HCT116 (cell line): ENCODE measurements at regions not wholly inside any gene's neighbourhood (a gene's known extent, or its start where the extent isn't known, plus 50 kb on each side); places are given as distances from the start of the nearest gene placed in this dataset.

Experiments used
- ATAC-seq: fragments of 200-7000 bp; cut with Tn5 transposase; 2 replicates; pipeline ENCODE4 v1.9.1; 2020; ENCODE audit warnings: mild to moderate bottlenecking, moderate library complexity
- BruUV-seq: library from RNA; stranded (reverse); fragments of 400-500 nt; replicated peaks from 2 replicates; lab custom pipeline; 2021; lab: Mats Ljungman, UMichigan
- CTCF ChIA-PET: fragments of 300-600 bp; sonication (Branson Sonifier 250); formaldehyde crosslinking; loops from one replicate; lab custom pipeline; 2021; ENCODE audit warnings: antibody characterized with exemption; lab: Charles Lee
- POLR2A ChIA-PET: fragments of 300-600, 350-600 bp; sonication (Branson Sonifier 250); formaldehyde crosslinking; loops from one replicate; lab custom pipeline; 2021; ENCODE audit warnings: antibody characterized with exemption; lab: Charles Lee
- RAD21 ChIA-PET, 2 experiments: fragments of 300-600 bp; sonication (Branson Sonifier 250); formaldehyde crosslinking; loops; one replicate each; lab custom pipeline; 2023; ENCODE audit warnings: low total read pairs in 2 of 2; ENCODE audit not compliant: uncharacterized antibody in 2 of 2, unreplicated experiment in 2 of 2, low non-redundant PET in 1 of 2; lab: Charles Lee
- DNase-seq: peaks from one replicate; pipeline ENCODE4 v3.0.0-alpha.2; 2010; ENCODE audit warnings: low read depth, low spot score
- H2AFZ ChIP-seq: fragments of 200-600 bp; shearing (Covaris generic), sonication (generic); 2 replicates; pipeline ENCODE4 v1.6.1; 2017; ENCODE audit warnings: low read depth, mixed run types, mixed read lengths, antibody characterized with exemption, low read length; ENCODE audit not compliant: poor library complexity, severe bottlenecking
- H3K27ac ChIP-seq: 2 replicates; pipeline ENCODE4 v1.5.1; 2012; ENCODE audit warnings: low read depth, low read length
- H3K27me3 ChIP-seq: fragments of 200-600 bp; sonication (generic); 2 replicates; pipeline ENCODE4 v1.6.1; 2016; ENCODE audit warnings: mixed run types, low read length, mixed read lengths; ENCODE audit not compliant: insufficient read depth
- H3K36me3 ChIP-seq, 2 experiments: fragments of 200-500 bp in 1 of 2; fragments of 200-600 bp in 1 of 2; sonication (Bioruptor generic) in 1 of 2; sonication (generic) in 1 of 2; 2 replicates each; pipeline versions ENCODE4 v1.5.1 to v1.6.1; 2014 to 2016; ENCODE audit warnings: low read length in 2 of 2, inconsistent platforms in 1 of 2, mixed read lengths in 1 of 2, mixed run types in 1 of 2; ENCODE audit not compliant: insufficient read depth in 2 of 2, control insufficient read depth in 1 of 2
- H3K4me1 ChIP-seq, 2 experiments: fragments of 200-600 bp in 1 of 2; sonication (generic) in 1 of 2; 2 replicates each; pipeline versions ENCODE4 v1.5.1 to v1.6.1; 2012 to 2017; ENCODE audit warnings: low read length in 2 of 2, inconsistent platforms in 1 of 2, mild to moderate bottlenecking in 1 of 2, mixed read lengths in 1 of 2, mixed run types in 1 of 2, moderate library complexity in 1 of 2; ENCODE audit not compliant: insufficient read depth in 2 of 2, control insufficient read depth in 1 of 2
- H3K4me2 ChIP-seq: fragments of 200-600 bp; sonication (generic); 2 replicates; pipeline ENCODE4 v1.6.1; 2017; ENCODE audit warnings: mixed run types, low read length, mixed read lengths
- H3K4me3 ChIP-seq, 2 experiments: fragments of 200-600 bp in 1 of 2; sonication (generic) in 1 of 2; replicated peaks in 1 of 2; 2 replicates each; pipeline ENCODE4 v1.5.1; 2011 to 2016; ENCODE audit warnings: low read length in 2 of 2, control low read depth in 1 of 2, low read depth in 1 of 2, mild to moderate bottlenecking in 1 of 2, mixed read lengths in 1 of 2, mixed run types in 1 of 2
- H3K79me2 ChIP-seq: fragments of 200-600 bp; sonication (generic); 2 replicates; pipeline ENCODE4 v1.6.1; 2017; ENCODE audit warnings: mild to moderate bottlenecking, mixed run types, low read length, moderate library complexity, mixed read lengths; ENCODE audit not compliant: insufficient read depth
- H3K9ac ChIP-seq: fragments of 200-600 bp; sonication (generic); 2 replicates; pipeline ENCODE4 v1.6.1; 2016; ENCODE audit warnings: low read length, mixed read lengths
- H3K9me2 ChIP-seq: fragments of 200-600 bp; sonication (generic), shearing (Covaris generic); 2 replicates; pipeline ENCODE4 v1.6.1; 2017; ENCODE audit warnings: mixed run types, mild to moderate bottlenecking, moderate library complexity; ENCODE audit not compliant: insufficient read depth
- H3K9me3 ChIP-seq, 2 experiments: fragments of 200-500 bp in 1 of 2; fragments of 200-600 bp in 1 of 2; sonication (Bioruptor generic) in 1 of 2; sonication (generic) in 1 of 2; 2 replicates each; pipeline ENCODE4 v1.6.1; 2014 to 2017; ENCODE audit warnings: low read length in 2 of 2, mixed read lengths in 2 of 2, inconsistent platforms in 1 of 2, low read depth in 1 of 2, mild to moderate bottlenecking in 1 of 2, mixed run types in 1 of 2, moderate library complexity in 1 of 2; ENCODE audit not compliant: control insufficient read depth in 1 of 2, insufficient read depth in 1 of 2
- H4K20me1 ChIP-seq: fragments of 200-600 bp; sonication (generic), shearing (Covaris generic); 2 replicates; pipeline ENCODE4 v1.6.1; 2017; ENCODE audit warnings: mixed run types, mild to moderate bottlenecking, moderate library complexity; ENCODE audit not compliant: insufficient read depth
- CBX3 ChIP-seq: IDR thresholded peaks from 2 replicates; pipeline ENCODE4 v1.6.1; 2012; ENCODE audit warnings: low read depth
- ELF1 ChIP-seq: IDR thresholded peaks from 2 replicates; pipeline ENCODE4 v1.6.1; 2012; ENCODE audit warnings: low read depth, borderline replicate concordance
- EZH2 ChIP-seq: fragments of 200-600 bp; sonication (generic); IDR thresholded peaks from 2 replicates; pipeline ENCODE4 v1.6.1; 2017; ENCODE audit warnings: antibody characterized with exemption, mixed run types
- FOSL1 ChIP-seq: IDR thresholded peaks from 2 replicates; pipeline ENCODE4 v1.6.1; 2012; ENCODE audit warnings: low read depth
- JUND ChIP-seq: IDR thresholded peaks from 2 replicates; pipeline ENCODE4 v1.6.1; 2012
- POLR2A ChIP-seq: IDR thresholded peaks from 2 replicates; pipeline ENCODE4 v1.7.0; 2011; ENCODE audit warnings: borderline replicate concordance; ENCODE audit not compliant: insufficient read depth, insufficient read length; ENCODE audit errors: extremely low read depth
- POLR2AphosphoS5 ChIP-seq: IDR thresholded peaks from 2 replicates; pipeline ENCODE4 v1.6.1; 2011; ENCODE audit warnings: mild to moderate bottlenecking, low read depth, low read length, moderate library complexity
- RAD21 ChIP-seq: IDR thresholded peaks from 2 replicates; pipeline ENCODE4 v1.6.1; 2012; ENCODE audit warnings: low read depth, mild to moderate bottlenecking
- YY1 ChIP-seq: IDR thresholded peaks from 2 replicates; pipeline ENCODE4 v1.6.1; 2011; ENCODE audit warnings: low read length, low read depth, moderate library complexity, mild to moderate bottlenecking; ENCODE audit not compliant: insufficient replicate concordance; ENCODE audit errors: extremely low read depth
- ZBTB33 ChIP-seq: IDR thresholded peaks from 2 replicates; pipeline ENCODE4 v1.6.1; 2011; ENCODE audit warnings: mild to moderate bottlenecking, low read length, moderate library complexity; ENCODE audit not compliant: insufficient replicate concordance; ENCODE audit errors: extremely low read depth
- ZNF274 ChIP-seq: fragments of 200-500 bp; sonication (Bioruptor generic); IDR thresholded peaks from 2 replicates; pipeline ENCODE4 v1.6.1; 2014; ENCODE audit warnings: mild to moderate bottlenecking, low read depth, low read length, inconsistent platforms
- intact Hi-C: fragments of 100-400 bp; cut with micrococcal nuclease; formaldehyde crosslinking; loops from 2 replicates; pipeline ENCODE4 v1.10.0; 2022
- TF ChIP-seq, protein P1 (sequence below): IDR thresholded peaks from 2 replicates; pipeline ENCODE4 v1.6.1; 2012
- TF ChIP-seq, protein P2 (sequence below), 3 experiments: fragments of 200-600 bp in 1 of 3; sonication (generic) in 1 of 3; IDR thresholded peaks in 2 of 3; conservative IDR thresholded peaks in 1 of 3; 2 replicates each; pipeline ENCODE4 v1.5.1; 2012 to 2017; ENCODE audit warnings: low read depth in 2 of 3, low read length in 2 of 3, antibody characterized with exemption in 1 of 3, borderline replicate concordance in 1 of 3, control low read depth in 1 of 3, mild to moderate bottlenecking in 1 of 3, mixed read lengths in 1 of 3, mixed run types in 1 of 3, moderate library complexity in 1 of 3; ENCODE audit not compliant: insufficient read depth in 1 of 3

GRCh38 chr9:22625540-22625939, 178.9 kb downstream of the DMRTA1 start (continued):
- TF ChIP-seq RAD21 = no peak
- TF ChIP-seq CBX3 = no peak
- TF ChIP-seq, protein P1, sequence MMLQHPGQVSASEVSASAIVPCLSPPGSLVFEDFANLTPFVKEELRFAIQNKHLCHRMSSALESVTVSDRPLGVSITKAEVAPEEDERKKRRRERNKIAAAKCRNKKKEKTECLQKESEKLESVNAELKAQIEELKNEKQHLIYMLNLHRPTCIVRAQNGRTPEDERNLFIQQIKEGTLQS = no peak

- H3K36me3 ChIP-seq = no peaks in the 10 kb centered on the region
- DNase-seq (no peak), ATAC-seq (no peak)
- H3K79me2 ChIP-seq = no peaks in the 10 kb centered on the region
- ChIA-PET RAD21 (no interaction called here), CTCF (no interaction called here), POLR2A (no interaction called here)
- no peaks in the 10 kb centered on the region for H3K27me3 ChIP-seq
- BruUV-seq = no TSS peak
- no peak for TF ChIP-seq ZNF274
- TF ChIP-seq, protein P1 = no peak
- TF ChIP-seq POLR2A = no peak
- TF ChIP-seq POLR2AphosphoS5 = no peak
- no peak for TF ChIP-seq JUND
- no peak for TF ChIP-seq ZBTB33
- TF ChIP-seq EZH2 = no peak
- TF ChIP-seq, protein P2, sequence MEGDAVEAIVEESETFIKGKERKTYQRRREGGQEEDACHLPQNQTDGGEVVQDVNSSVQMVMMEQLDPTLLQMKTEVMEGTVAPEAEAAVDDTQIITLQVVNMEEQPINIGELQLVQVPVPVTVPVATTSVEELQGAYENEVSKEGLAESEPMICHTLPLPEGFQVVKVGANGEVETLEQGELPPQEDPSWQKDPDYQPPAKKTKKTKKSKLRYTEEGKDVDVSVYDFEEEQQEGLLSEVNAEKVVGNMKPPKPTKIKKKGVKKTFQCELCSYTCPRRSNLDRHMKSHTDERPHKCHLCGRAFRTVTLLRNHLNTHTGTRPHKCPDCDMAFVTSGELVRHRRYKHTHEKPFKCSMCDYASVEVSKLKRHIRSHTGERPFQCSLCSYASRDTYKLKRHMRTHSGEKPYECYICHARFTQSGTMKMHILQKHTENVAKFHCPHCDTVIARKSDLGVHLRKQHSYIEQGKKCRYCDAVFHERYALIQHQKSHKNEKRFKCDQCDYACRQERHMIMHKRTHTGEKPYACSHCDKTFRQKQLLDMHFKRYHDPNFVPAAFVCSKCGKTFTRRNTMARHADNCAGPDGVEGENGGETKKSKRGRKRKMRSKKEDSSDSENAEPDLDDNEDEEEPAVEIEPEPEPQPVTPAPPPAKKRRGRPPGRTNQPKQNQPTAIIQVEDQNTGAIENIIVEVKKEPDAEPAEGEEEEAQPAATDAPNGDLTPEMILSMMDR (IDR thresholded peaks at IDR 0.05 in 2 of 3, conservative IDR thresholded peaks at IDR 0.05 in 1 of 3; ENCODE audit: borderline replicate concordance in 1 of 3, insufficient read depth in 1 of 3, low read depth in 2 of 3, low read length in 2 of 3) = no peak
- TF ChIP-seq ELF1 = no peak
- no peak for TF ChIP-seq FOSL1
- no peak for TF ChIP-seq YY1
- no peaks in the 10 kb centered on the region for H4K20me1 ChIP-seq
- no peak overlapping the region for H3K27ac ChIP-seq
- intact Hi-C loops = no loop called here
- no peaks in the 10 kb centered on the region for H3K9me3 ChIP-seq
- no peaks in the 10 kb centered on the region for H3K9me2 ChIP-seq
- H2AFZ ChIP-seq = no peak overlapping the region
- no peak overlapping the region for H3K9ac ChIP-seq
- no peak overlapping the region for H3K4me2 ChIP-seq
- no peaks in the 10 kb centered on the region for H3K4me1 ChIP-seq
- no peak overlapping the region for H3K4me3 ChIP-seq
These were observed 196.9 kb downstream of the DMRTA1 start for GRCh38 chr9:22643541-22643940.
